NCI-H2081 (cell line): ENCODE measurements at regions not wholly inside any gene's neighbourhood (a gene's known extent, or its start where the extent isn't known, plus 50 kb on each side); places are given as distances from the start of the nearest gene placed in this dataset.
"Not testable (repeated sequence)": the region's sequence is repeated elsewhere in the genome, so short reads cannot be mapped to it uniquely, and the experiment has no call there.

Experiments used
- DNase-seq, 2 experiments: peaks; one replicate each; lab custom pipeline; 2025; lab: John Stamatoyannopoulos, UW

DNA sequence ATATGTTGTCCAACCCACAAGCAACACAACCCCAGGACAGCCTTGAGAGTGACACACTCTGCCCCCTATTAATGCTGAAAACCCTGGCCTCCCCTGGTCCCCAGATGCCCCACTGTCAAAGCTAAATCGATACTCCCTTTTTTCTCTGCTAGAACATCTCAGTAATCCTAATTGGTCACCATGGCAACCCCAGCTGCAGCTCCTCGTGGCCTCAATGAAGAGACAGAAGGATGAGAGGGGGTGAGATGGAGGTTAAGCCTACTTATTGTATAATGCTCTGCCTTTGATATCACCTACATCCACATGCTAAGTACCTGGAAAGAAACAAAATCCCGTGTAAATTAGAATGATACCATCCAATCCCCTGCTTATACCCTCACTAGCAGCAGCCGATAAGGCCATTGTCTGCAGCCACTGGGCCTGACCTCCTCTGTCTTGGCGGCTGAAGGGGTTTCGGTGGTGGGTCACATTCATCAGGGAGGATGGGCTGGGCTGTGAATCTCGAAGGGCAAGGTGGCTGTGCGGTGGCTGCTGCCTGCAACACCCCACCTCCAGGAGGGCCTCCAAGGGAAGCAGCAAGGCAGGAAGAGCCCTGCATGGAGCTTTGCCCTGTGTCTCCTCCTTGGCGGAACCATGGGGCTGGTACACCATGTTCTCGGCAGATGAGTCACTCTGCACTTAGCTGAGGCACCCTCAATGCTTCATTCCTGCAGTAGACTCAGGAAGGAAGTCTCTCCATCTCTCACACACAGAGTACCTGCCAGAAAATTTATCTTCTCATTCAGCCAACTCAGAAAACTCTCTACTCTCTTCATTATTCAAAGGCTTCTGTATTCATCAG lies 399.5 kb downstream of the BUD13 start:
- DNase-seq: no peak

GRCh38 chr11:116371146-116371545 lies 401.6 kb downstream of the BUD13 start:
- DNase-seq: peak; percentile 16 to 59

- no peak for DNase-seq
Measured at GRCh38 chr11:116368784-116369183, 404.0 kb downstream of the BUD13 start.

GRCh38 chr11:116366980-116367645 lies 405.7 kb downstream of the BUD13 start:
- DNase-seq: no peak

DNA sequence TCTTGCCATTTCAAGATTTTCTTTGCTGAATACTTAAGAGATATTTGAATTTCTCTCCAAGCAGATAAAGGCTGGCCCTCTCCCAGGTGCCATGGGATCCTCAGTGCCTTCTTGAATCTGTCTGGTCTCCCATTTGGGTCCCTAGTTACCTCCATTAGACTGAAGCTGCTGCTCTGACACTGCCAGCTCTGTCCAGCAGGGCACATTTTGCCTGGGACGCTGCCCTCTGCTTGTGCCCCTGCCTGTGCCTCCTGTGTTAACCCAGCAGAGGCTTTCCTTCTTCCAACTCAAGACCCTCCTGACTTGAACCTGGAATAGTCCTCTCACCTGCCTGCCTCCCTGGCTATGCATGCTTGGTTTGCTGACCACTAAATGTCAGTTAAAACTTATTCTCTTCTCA lies 406.3 kb downstream of the BUD13 start:
- no peak for DNase-seq

GRCh38 chr11:116364925-116365324 lies 407.9 kb downstream of the BUD13 start:
- DNase-seq: not testable (repeated sequence)

DNA sequence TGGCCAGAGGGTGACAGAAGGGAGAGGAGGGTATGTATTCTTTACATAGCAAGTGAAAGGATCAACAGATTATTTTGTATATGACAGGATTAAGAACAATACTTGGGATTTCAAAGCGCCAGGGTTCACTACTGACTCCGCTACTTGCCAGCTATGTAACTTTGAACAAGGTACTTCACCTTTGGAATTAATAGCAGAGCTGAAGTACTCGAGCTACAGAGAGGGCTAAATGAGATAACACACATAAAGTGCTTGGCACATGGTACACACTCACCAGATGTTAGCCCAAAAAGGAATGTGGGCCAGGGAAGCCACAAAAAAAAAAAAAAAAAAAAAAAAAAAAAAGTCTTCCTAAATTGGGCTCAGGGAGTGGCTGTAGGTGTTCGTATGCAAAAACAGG lies 408.4 kb downstream of the BUD13 start:
- DNase-seq: no peak

DNA sequence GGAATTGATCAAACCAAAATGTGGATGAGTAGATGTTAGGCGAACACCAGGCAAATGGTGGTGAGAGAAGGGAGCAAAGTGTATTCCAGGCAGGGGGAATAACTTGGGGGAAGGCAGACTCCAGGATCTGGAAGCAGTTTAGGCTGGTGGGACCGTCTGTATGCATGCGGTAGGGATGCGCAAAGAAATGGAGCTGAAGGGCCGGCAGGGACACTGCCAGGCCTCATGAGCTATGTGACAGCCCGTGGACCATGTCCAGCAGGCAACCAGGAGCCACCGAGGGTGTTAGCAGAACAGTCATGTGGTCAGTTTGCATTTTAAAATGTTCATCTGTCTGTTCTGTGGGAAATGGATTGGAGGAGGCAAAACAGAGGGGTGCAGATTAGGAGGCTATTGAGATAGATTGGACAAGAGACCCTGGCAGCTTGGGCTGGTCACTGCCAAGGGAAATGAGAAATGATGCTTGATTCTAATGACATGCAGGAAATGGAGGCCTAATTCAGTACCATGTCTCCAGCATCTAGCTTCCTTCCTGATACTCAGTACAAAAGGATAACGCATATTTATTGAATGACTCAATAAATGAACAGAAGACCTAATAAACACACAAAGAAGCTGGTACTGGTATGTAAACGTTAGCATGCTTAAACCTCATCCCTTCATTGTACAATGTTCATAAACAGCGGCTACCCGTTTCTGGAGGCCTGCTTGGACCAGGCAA lies 412.4 kb downstream of the BUD13 start:
- no peak for DNase-seq

DNA sequence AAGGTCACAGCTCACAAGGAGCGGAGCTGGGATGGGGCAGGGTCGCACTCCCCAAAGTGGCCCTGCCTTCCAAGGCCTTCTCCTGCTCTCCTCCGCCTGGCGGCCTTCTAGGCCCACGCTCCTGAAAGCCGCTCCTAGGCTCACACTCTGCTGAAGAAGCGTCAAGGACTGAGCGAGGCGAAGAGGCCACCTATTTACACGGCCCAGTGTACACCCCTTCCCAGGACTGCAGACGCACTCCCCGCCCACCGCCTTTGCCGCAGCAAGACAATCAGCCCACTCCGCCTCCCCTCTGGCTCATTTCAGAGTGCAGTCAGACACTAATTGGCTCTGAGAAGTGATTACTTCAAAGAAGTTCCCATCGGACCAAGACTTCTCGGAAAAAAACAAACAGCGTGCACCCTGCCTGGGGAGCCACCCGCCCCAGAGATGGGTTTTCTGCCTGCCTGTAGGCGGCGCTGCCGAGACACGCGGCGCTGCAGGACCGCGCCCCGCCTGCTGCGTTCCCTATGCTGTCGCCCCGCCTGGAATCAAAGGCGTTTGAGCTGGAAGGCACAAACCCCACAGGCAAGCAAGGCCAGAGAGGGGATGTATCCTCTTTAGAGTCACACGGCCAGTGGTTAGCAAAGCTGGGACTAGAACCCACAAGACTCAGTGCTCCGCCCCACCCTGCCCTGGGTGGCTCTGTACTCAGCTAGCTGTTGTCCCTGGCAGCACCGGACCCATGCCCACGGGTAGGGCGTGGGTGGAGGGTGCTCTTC lies 414.8 kb downstream of the BUD13 start:
- DNase-seq: no peak

GRCh38 chr11:116356451-116356850 lies 416.3 kb downstream of the BUD13 start:
- DNase-seq: no peak

DNA sequence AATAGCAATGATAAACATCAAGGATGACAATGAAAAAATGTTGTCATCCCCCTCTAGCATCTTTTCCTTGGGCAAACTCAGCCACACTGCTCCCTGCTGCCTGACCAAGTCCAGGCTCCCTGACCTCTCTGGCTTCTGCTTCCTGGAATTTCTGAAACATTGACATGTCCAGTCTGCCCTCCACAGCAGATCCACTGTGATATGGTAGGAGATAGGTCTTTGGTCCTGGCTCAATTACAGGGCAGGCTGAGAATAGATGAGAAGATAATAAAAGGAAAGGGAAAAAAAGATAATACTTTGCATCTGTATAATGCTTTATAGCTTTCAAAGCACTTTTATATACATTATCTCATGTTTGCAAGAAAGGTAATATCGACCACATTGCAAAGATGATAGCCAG lies 417.7 kb downstream of the BUD13 start:
- no peak for DNase-seq

DNA sequence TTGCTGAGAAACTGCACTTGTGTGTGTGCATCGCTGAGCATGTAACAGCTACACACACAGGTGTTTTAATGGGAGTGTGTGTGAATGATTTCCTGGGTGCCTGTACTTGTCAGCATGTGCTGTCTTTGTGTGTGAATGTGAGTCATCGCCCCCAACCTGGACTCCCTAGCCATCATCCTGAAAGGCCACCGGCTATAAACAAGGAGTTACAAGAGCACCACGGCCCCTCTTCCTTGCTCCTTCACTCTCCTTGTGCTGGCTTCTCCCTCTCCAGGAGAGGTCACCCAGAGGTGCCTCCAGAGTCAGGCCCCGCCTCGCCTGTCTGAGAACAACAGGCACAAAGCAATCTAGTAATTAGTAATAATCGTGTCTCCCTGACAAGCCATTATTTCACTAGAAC lies 419.2 kb downstream of the BUD13 start:
- peak in 1 of 2 experiments; percentile 66 for DNase-seq

DNA sequence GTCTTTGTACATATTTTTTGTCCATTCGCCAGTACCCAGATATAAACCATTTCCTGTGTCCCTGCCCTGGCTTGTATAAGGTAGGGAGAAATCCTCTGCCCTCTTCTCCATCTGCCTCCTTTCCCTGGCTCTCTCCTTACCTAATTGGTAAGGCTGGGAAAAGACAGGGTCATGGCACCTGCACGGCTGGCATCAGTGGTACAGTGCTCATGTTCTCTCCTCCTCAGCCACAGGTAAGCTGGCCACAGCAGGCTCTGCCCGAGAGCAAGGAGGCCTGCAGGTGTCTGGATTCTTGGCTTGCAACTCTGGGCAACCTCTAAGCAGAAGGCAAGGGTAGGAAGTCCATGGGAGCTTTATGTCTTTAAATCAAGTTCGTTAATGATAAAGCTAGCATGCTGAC lies 419.9 kb downstream of the BUD13 start:
- DNase-seq: no peak

DNA sequence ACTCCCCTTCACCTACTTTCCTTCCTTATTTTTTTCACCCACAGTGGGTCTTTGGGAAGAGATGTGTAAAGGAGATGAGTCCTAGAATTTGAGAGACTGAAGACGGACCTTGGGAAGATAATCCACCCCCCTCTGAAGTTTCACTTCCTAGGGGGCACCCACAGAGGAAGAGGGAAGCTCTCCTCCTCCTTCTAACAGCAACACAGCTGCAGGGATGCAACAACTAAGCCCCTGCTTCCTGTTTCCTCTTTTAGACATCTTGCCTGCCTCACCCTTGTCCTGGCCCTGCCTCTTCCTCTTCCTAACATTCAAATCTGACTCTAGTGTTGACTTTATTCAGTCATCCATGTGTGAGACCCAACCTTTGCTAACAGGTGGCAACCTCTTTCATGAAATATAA lies 424.6 kb downstream of the BUD13 start:
- DNase-seq: no peak

DNA sequence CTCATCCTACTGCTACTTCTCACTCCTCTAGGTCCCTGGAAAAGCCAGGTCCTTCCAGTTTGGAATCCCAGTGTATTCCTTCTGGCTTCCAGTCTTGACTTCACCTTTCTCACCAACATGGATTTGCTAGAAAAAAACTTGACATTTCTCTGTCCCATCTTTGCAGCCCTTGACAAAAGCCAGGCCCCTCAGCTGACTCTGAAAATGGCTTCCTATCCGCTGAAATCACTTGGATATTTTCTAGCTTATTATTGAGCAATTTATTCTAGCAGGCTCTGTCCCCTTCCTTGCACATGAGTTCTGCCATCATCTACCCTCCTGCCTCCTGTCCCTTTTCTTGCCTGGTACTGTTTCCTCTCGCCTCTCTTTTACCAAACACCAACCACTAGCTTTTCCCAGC lies 427.2 kb downstream of the BUD13 start:
- DNase-seq: no peak

DNA sequence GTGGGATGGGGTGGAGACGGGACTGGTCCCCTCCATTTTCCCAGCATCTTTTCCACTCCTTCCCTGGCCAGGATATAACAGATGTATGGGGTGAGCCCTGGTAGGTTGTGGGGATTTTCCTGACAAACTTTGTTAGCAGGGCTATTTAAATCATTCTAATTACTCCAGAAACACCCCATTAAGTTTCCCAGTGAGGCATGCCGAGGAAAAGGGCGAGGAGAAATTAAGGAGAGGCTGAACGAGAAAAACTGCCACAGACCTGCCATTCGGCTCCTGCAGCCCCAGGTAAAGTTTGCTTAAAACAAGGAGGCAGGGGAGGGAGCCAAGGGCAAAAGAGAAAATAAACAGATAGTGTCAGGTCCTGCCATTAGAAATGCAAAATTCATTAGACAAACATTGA lies 428.2 kb downstream of the BUD13 start:
- no peak for DNase-seq

DNA sequence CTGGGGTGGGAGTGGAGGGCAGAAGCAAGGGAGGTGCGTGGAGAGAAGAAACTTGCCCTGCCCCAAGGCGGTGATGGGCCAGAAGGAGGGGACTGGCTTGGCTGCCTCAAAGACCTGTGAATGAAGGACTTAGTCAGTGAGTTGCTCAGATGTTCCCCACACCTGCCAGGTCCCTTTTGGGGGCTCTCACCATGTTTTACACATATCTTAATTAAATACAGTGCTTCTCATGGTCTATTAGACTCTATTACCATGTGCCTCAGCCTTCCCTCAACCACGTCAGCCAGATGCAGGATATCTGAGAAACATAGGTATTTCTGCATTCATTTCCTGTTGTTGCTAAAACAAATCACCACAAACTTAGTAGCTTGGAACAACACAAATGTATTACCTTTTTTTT lies 429.5 kb downstream of the BUD13 start:
- DNase-seq: no peak

GRCh38 chr11:116342148-116342547 lies 430.6 kb downstream of the BUD13 start:
- DNase-seq: no peak

GRCh38 chr11:116339306-116340098 lies 433.3 kb downstream of the BUD13 start:
- DNase-seq: no peak

DNA sequence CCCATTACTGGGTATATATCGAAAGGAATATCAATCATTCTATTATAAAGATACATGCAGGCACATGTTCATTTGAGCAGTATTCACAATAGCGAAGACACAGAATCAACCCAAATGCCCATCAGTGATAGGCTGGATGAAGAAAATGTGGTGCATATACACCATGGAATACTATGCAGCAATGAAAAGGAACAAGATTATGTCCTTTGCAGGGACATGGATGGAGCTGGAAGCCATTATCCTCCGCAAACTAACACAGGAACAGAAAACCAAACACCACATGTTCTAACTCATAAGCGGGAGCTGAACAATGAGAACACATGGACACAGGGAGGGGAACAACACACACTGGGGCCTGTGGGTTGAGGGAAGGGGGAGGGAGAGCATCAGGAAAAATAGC lies 434.3 kb downstream of the BUD13 start:
- not testable (repeated sequence) for DNase-seq

DNA sequence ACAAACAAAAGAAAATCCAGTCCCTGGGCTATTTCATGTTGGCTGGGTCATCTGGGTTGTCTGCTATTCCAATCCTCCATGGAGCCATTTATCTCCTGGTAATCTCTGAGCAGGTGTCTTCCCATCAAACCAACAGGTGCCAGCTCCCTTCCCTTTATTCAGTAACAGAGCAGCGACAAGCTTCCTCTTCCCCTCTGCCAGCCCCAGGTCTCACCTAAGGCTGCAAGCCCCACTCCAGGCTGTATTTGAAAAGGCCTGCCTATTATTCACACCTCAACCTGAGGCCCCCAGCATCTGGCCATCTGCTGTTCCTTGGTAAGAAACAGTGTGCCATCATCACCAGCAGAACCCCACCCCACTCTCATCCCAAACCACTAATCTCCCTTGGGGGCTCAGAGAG lies 436.2 kb downstream of the BUD13 start:
- peak; percentile 26 to 49 for DNase-seq
